ENCODE measurements at regions not wholly inside any gene's neighbourhood (a gene's known extent, or its start where the extent isn't known, plus 50 kb on each side); places are given as distances from the start of the nearest gene placed in this dataset.
A peak's percentile ranks its signal among the peaks of the same experiment; 100 is the strongest.

GRCh38 chr1:63082766-63083165 lies 239.6 kb upstream of the FOXD3 start:
- Histone ChIP-seq H3K27ac (ENCODE audit: extremely low read depth, low read depth, low read length) (no peak overlapping the region), H3K36me3 (ENCODE audit: control insufficient read depth, insufficient read depth, low read length) (no peaks in the 10 kb centered on the region), H3K9ac (ENCODE audit: insufficient read depth in 1 of 2, low read depth in 2 of 2, low read length in 2 of 2) (no peak overlapping the region), H3K27me3 (ENCODE audit: control insufficient read depth in 2 of 2, insufficient read depth in 2 of 2, low read length in 2 of 2) (peaks cover 0 to 11% of the 10 kb centered on the region in 2 experiments; a peak in 3 of 5 replicates), H3K9me1 (ENCODE audit: control insufficient read depth, insufficient read depth, low read length) (no peaks in the 10 kb centered on the region), H2AFZ (ENCODE audit: low read depth, low read length) (no peak overlapping the region), H3K4me3 (no peak overlapping the region), H3K9me3 (replicated peaks; ENCODE audit: control insufficient read depth, insufficient read depth, low read depth, low read length) (no peaks in the 10 kb centered on the region), H3K79me2 (ENCODE audit: control insufficient read depth, insufficient read depth, low read length) (no peaks in the 10 kb centered on the region), H3K4me1 (replicated peaks in 1 of 2; ENCODE audit: control insufficient read depth in 2 of 2, insufficient read depth in 2 of 2, low read length in 2 of 2) (no peaks in the 10 kb centered on the region), H4K20me1 (replicated peaks; ENCODE audit: control insufficient read depth, insufficient read depth, low read length) (no peaks in the 10 kb centered on the region), H3K4me2 (ENCODE audit: insufficient read depth, low read length) (no peak overlapping the region)
- ATAC-seq (no peak), DNase-seq (ENCODE audit: extremely low read depth in 1 of 4, low spot score in 3 of 4) (no peak), FAIRE-seq (no peak)
- in situ Hi-C loops (cut with MboI) (no loop called here), intact Hi-C loops (cut with micrococcal nuclease) (loop anchor here (10.0 kb wide), 1 partner anchor 1068 kb away; no protein-coding TSS in a partner anchor)
- no TSS peak for BruUV-seq (replicated peaks)
- TF ChIP-seq ZBTB12 (CRISPR knock-in tag; IDR thresholded peaks at IDR 0.05) (no peak), ZHX1 (conservative IDR thresholded peaks at IDR 0.05; ENCODE audit: low read length) (no peak), MYNN (IDR thresholded peaks at IDR 0.05) (peak; percentile 95), MYNN (CRISPR knock-in tag; IDR thresholded peaks at IDR 0.05) (no peak)
- WGBS (ENCODE audit: insufficient coverage, low coverage, missing lambda C conversion rate) = 0% methylated on average over 3 of the region's 3 CpGs
- CTCF ChIA-PET (ENCODE audit: low intra/inter-chr PET ratio) = no interaction called here
- POLR2A ChIA-PET = no interaction called here

All from K562 (cell line).